Omental fat pad (tissue), 3 donors: ENCODE measurements at regions not wholly inside any gene's neighbourhood (a gene's known extent, or its start where the extent isn't known, plus 50 kb on each side); places are given as distances from the start of the nearest gene placed in this dataset.

Source experiments
- ATAC-seq: fragments of 150-250 bp; one replicate; pipeline ENCODE4 v1.9.1; 2016; ENCODE audit warnings: mild to moderate bottlenecking, moderate library complexity; ENCODE audit not compliant: low FRiP score
- DNase-seq: peaks from one replicate; pipeline ENCODE4 v3.0.0-alpha.2; 2019; ENCODE audit warnings: low spot score
- TF ChIP-seq, protein P1 (sequence below), 3 donors: fragments of 450-650 bp; IDR thresholded peaks; one replicate each; pipeline ENCODE4 v1.5.1; 2016 to 2017; ENCODE audit warnings: antibody characterized with exemption in 3 of 3, mild to moderate bottlenecking in 3 of 3, moderate library complexity in 2 of 3

DNA sequence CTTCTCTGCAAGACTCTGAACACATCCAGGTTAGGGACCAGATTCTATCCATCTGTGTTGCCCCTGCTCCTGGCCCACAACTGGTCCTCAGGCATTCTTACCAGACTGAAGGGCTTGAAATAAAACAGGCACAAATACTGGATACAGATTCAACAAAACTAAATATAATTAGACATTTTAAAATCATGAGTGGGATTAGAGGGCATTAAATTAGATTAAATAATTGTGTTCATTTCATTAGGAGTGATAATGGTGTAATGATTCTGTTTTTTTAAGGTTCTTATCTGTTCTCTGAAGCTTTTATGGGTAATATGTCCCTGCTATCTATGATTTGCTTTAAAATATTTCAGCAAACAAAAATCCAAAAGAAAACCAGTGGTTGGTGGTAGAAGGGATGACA is 226.5 kb downstream of the IRS1 start:
- TF ChIP-seq, protein P1, sequence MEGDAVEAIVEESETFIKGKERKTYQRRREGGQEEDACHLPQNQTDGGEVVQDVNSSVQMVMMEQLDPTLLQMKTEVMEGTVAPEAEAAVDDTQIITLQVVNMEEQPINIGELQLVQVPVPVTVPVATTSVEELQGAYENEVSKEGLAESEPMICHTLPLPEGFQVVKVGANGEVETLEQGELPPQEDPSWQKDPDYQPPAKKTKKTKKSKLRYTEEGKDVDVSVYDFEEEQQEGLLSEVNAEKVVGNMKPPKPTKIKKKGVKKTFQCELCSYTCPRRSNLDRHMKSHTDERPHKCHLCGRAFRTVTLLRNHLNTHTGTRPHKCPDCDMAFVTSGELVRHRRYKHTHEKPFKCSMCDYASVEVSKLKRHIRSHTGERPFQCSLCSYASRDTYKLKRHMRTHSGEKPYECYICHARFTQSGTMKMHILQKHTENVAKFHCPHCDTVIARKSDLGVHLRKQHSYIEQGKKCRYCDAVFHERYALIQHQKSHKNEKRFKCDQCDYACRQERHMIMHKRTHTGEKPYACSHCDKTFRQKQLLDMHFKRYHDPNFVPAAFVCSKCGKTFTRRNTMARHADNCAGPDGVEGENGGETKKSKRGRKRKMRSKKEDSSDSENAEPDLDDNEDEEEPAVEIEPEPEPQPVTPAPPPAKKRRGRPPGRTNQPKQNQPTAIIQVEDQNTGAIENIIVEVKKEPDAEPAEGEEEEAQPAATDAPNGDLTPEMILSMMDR (IDR thresholded peaks at IDR 0.05): no peak
- DNase-seq (no peak), ATAC-seq (no peak)

DNA sequence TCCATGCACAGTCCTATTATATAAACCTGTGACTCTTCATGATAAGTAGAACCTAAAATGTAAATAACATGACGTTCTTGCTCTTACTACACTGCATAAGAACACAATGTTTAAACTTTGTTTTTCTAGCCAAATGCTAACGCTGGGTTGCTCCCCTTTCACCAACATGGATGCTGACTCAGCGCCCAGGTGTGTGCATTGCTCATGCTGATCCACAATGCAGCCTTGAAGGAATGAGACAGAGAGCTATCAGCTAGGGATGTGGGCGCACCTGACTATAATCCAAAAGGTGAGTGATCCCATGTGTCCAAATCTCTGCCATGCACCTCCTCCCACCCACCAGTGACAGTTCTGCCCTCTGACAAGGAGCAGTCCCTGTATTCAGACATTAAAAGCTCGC is 235.0 kb downstream of the IRS1 start:
- no peak for ATAC-seq
- DNase-seq: no peak
- TF ChIP-seq, protein P1 (IDR thresholded peaks at IDR 0.05): no peak

DNA sequence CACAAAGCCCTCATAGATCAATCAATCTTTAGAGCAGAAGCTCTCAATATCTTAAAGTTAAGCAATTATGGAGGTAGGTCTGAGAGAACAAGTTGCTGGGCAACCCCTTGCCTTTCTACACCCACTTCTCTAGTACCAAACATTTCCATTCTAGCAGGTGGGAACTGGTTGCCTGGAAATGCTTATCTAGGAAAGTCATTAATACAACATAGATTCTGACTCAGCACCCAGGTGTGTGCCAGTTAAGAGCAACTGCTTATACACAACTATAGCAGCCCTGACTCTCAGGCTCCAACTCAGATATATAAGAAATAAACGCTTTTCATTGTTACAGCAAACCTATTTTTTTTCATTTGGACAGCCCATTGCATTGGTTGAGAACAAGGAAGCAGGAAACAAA is 237.7 kb downstream of the IRS1 start:
- ATAC-seq (no peak), DNase-seq (no peak)
- TF ChIP-seq, protein P1 (IDR thresholded peaks at IDR 0.05): no peak

DNA sequence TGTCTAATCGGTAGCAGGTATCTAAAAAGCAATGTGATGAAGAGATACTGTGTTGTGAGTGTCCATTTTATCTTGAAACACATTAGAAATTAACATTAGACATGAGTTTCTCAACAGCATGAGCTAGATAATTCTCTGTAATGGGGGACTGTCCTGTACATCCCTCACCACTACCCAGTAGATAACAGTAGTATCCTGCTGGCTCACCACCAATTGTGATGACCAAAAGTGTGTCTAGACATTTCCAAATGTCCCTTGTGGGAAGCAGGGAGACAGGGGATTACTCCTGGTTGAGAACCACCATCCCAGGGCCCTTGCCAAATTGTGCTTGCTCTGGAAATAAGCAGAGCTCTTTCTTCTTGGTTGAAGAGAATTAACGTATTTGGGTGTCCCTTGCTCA is 239.3 kb downstream of the IRS1 start:
- no peak for DNase-seq
- TF ChIP-seq, protein P1 (IDR thresholded peaks at IDR 0.05): no peak
- ATAC-seq: no peak

DNA sequence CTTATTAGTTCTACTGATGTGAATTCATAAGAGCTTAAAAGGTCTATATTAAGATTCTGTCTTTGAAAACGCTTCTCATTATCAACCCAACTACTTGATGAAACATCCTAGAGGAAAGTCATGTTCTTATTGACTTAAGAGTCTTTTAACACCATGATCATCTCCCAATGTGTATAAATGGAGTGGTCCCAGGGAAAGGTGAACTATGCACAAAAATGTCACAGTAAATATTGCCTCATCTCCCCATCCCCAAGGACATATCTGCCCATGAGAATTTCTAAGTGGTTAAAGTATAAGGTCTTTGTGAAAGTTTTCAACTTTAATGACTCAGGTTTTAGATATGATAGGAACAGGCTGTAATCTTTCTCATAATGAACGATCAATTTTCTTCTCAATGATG is 240.1 kb downstream of the IRS1 start:
- DNase-seq (no peak), ATAC-seq (no peak)
- TF ChIP-seq, protein P1 (IDR thresholded peaks at IDR 0.05): no peak

DNA sequence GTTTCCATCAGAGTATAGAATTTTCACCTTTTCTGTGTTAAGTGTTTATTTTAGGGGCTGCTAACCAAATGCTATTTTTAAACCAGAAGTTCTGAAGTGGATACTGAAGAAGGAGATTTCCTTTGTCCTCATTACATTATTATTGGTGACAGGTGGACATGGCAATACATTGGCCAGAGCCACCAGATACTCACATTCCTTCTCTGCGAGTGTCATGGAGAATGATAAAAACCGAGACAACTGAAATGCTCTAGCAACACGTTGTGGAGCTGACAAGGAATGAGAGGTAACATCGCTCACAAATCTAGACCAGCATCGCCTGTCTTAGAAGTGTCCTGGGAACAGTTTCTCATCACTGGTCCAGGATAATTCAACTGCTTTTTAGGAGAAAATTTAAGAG is 241.2 kb downstream of the IRS1 start:
- ATAC-seq: no peak
- TF ChIP-seq, protein P1 (IDR thresholded peaks at IDR 0.05): no peak
- no peak for DNase-seq

DNA sequence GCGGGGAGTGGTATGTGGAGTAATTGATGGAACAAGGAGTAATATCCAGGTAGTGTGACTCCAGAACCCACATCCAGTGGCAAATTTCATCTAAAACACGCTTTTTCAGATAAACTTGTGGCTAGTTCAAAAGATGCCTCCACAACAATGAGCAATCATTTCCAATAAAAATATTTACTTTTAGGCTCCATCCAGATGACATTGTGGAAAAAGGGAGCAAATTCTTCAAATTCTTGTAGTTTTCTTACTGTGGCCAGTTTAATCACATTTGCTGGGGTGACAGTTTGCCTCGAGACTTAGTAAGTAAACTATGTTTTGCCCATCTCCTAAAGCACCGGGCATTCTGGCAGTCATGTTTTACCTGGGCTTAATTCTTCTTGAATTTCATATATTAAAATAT is 243.6 kb downstream of the IRS1 start:
- DNase-seq (no peak), ATAC-seq (no peak)
- TF ChIP-seq, protein P1 (IDR thresholded peaks at IDR 0.05): no peak
